ENCODE measurements at regions not wholly inside any gene's neighbourhood (a gene's known extent, or its start where the extent isn't known, plus 50 kb on each side); places are given as distances from the start of the nearest gene placed in this dataset.

- DNase-seq (ENCODE audit: low read depth in 1 of 2, low spot score in 1 of 2) (no peak), ATAC-seq (no peak)
- CTCF ChIA-PET, result interaction anchor here (1.3 kb wide), 1 partner anchor 13 kb away, joined by 4 read pairs; no protein-coding TSS in a partner anchor
Measured at GRCh38 chr7:45400680-45401079, 173.5 kb upstream of the ADCY1 start.

GRCh38 chr7:45401155-45401554 lies 173.0 kb upstream of the ADCY1 start:
- peaks cover 16% of the 10 kb centered on the region for H3K9me3 ChIP-seq
- WGBS (ENCODE audit: missing lambda C conversion rate), result 60% methylated on average over 2 of the region's 2 CpGs
- H3K4me1 ChIP-seq, result 0 out of 3 replicates have a peak, but pooled peaks cover 4% of the 10 kb centered on the region
- H3K4me2 ChIP-seq, result no peak overlapping the region
- FAIRE-seq (no peak), DNase-seq (ENCODE audit: low read depth in 1 of 2, low spot score in 1 of 2) (no peak), ATAC-seq (no peak)
- no peak overlapping the region for H3K27ac ChIP-seq
- H3K4me3 ChIP-seq, result no peak overlapping the region
- TF ChIP-seq HDAC2 (IDR thresholded peaks at IDR 0.05) (no peak), HMGXB4 (CRISPR knock-in tag; IDR thresholded peaks at IDR 0.05; ENCODE audit: borderline replicate concordance) (no peak), MAFK (IDR thresholded peaks at IDR 0.05; ENCODE audit: partially characterized antibody) (no peak), SMC3 (IDR thresholded peaks at IDR 0.05) (no peak), MYC (IDR thresholded peaks at IDR 0.05; ENCODE audit: borderline replicate concordance, low read length) (no peak), ZFP36 (IDR thresholded peaks at IDR 0.05; ENCODE audit: borderline replicate concordance, partially characterized antibody) (no peak), HOXB5 (CRISPR knock-in tag; IDR thresholded peaks at IDR 0.05) (no peak), CHD4 (IDR thresholded peaks at IDR 0.05; ENCODE audit: borderline replicate concordance) (no peak), EHMT2 (IDR thresholded peaks at IDR 0.05; ENCODE audit: low read depth) (no peak), TFCP2L1 (CRISPR knock-in tag; IDR thresholded peaks at IDR 0.05) (no peak), ATOH8 (CRISPR knock-in tag; IDR thresholded peaks at IDR 0.05; ENCODE audit: low read depth) (no peak), CBX2 (IDR thresholded peaks at IDR 0.05; ENCODE audit: borderline replicate concordance, low read depth) (no peak), CTCF (IDR thresholded peaks at IDR 0.05) (no peak), GATA3 (IDR thresholded peaks at IDR 0.05; ENCODE audit: borderline replicate concordance) (no peak), RCOR1 (IDR thresholded peaks at IDR 0.05; ENCODE audit: low read depth, low read length) (no peak), SREBF2 (IDR thresholded peaks at IDR 0.05) (no peak), ZC3H11A (IDR thresholded peaks at IDR 0.05) (no peak), JUN (IDR thresholded peaks at IDR 0.05) (no peak), RARB (CRISPR knock-in tag; IDR thresholded peaks at IDR 0.05) (no peak)
- CTCF ChIA-PET, result no interaction called here
- POLR2A ChIA-PET, result no interaction called here

More at GRCh38 chr7:45400680-45401079, 173.5 kb upstream of the ADCY1 start:
- Histone ChIP-seq H3K27ac (no peak overlapping the region), H3K9me3 (peaks cover 16% of the 10 kb centered on the region), H3K4me3 (no peak overlapping the region), H3K4me1 (0 out of 3 replicates have a peak, but pooled peaks cover 4% of the 10 kb centered on the region), H3K4me2 (no peak overlapping the region)
- TF ChIP-seq TFCP2L1 (CRISPR knock-in tag; IDR thresholded peaks at IDR 0.05), result no peak
- TF ChIP-seq PHF8 (IDR thresholded peaks at IDR 0.05; ENCODE audit: borderline replicate concordance, low read depth), result no peak
- POLR2A ChIA-PET, result no interaction called here
- WGBS (ENCODE audit: missing lambda C conversion rate), result 60% methylated on average over 7 of the region's 7 CpGs
- no peak for FAIRE-seq

GRCh38 chr7:45401851-45402250 lies 172.3 kb upstream of the ADCY1 start:
- no peak for ATAC-seq
- TF ChIP-seq RARB (CRISPR knock-in tag; IDR thresholded peaks at IDR 0.05), result no peak
- TF ChIP-seq PBX3 (IDR thresholded peaks at IDR 0.05), result no peak
- no peak for TF ChIP-seq EHF (CRISPR knock-in tag; IDR thresholded peaks at IDR 0.05)
- no peak for TF ChIP-seq HES2 (IDR thresholded peaks at IDR 0.05)
- no peak for TF ChIP-seq CBX8 (IDR thresholded peaks at IDR 0.05)
- TF ChIP-seq CTCF (IDR thresholded peaks at IDR 0.05), result no peak
- TF ChIP-seq TP53 (CRISPR knock-in tag; IDR thresholded peaks at IDR 0.05), result no peak
- TF ChIP-seq RAD21 (conservative IDR thresholded peaks at IDR 0.05 in 1 of 2, IDR thresholded peaks at IDR 0.05 in 1 of 2), result no peak
- TF ChIP-seq E2F6 (IDR thresholded peaks at IDR 0.05; ENCODE audit: borderline replicate concordance, low read depth), result no peak
- TF ChIP-seq RCOR1 (IDR thresholded peaks at IDR 0.05; ENCODE audit: low read depth, low read length), result no peak

More at GRCh38 chr7:45401851-45402250, 172.3 kb upstream of the ADCY1 start:
- Histone ChIP-seq H3K4me2 (no peak overlapping the region), H3K4me3 (no peak overlapping the region), H3K4me1 (0 out of 3 replicates have a peak, but pooled peaks cover 4% of the 10 kb centered on the region), H3K9me3 (peaks cover 16% of the 10 kb centered on the region), H3K27ac (no peak overlapping the region)
- DNase-seq (ENCODE audit: low read depth in 1 of 2, low spot score in 1 of 2) (no peak), FAIRE-seq (no peak)
- POLR2A ChIA-PET, result no interaction called here
- WGBS (ENCODE audit: missing lambda C conversion rate), result 25% methylated on average over 1 of the region's 1 CpG
- CTCF ChIA-PET, result no interaction called here
